ENCODE measurements at regions not wholly inside any gene's neighbourhood (a gene's known extent, or its start where the extent isn't known, plus 50 kb on each side); places are given as distances from the start of the nearest gene placed in this dataset.

GRCh38 chr5:25006237-25006636 lies 361.5 kb upstream of the CDH10 start:
- TF ChIP-seq RAD21 (conservative IDR thresholded peaks at IDR 0.05 in 1 of 2, IDR thresholded peaks at IDR 0.05 in 1 of 2) (no peak), CTCF (IDR thresholded peaks at IDR 0.05) (no peak), USF2 (IDR thresholded peaks at IDR 0.05) (no peak), MAZ (IDR thresholded peaks at IDR 0.05; ENCODE audit: borderline replicate concordance, low read depth, low read length) (no peak), CEBPB (IDR thresholded peaks at IDR 0.05) (no peak), REST (IDR thresholded peaks at IDR 0.05) (no peak), MAX (IDR thresholded peaks at IDR 0.05) (no peak), BHLHE40 (IDR thresholded peaks at IDR 0.05; ENCODE audit: low read depth, low read length) (no peak), CHD2 (IDR thresholded peaks at IDR 0.05; ENCODE audit: low read length, partially characterized antibody) (no peak), MYC (IDR thresholded peaks at IDR 0.05; ENCODE audit: borderline replicate concordance, low read length) (no peak), JUN (IDR thresholded peaks at IDR 0.05) (no peak), MAFK (IDR thresholded peaks at IDR 0.05; ENCODE audit: partially characterized antibody) (no peak), POLR2A (IDR thresholded peaks at IDR 0.05; ENCODE audit: low read length) (no peak)
